HepG2 (cell line): ENCODE measurements at regions not wholly inside any gene's neighbourhood (a gene's known extent, or its start where the extent isn't known, plus 50 kb on each side); places are given as distances from the start of the nearest gene placed in this dataset.

Experiments used
- ATAC-seq: fragments of 200-7000 bp; cut with Tn5 transposase; 3 replicates; pipeline ENCODE4 v1.9.1; 2020; ENCODE audit warnings: mild to moderate bottlenecking, moderate library complexity
- BruUV-seq: library from RNA; stranded (reverse); fragments of 400-500 nt; replicated peaks from 2 replicates; lab custom pipeline; 2021; lab: Mats Ljungman, UMichigan
- CTCF ChIA-PET: fragments of 300-600 bp; formaldehyde crosslinking; extraction: SDS; loops from one replicate; lab custom pipeline; 2021; ENCODE audit warnings: low total read pairs, inconsistent platforms, low intra/inter-chr PET ratio; lab: Yijun Ruan, JAX
- POLR2A ChIA-PET: fragments of 350-600 bp; sonication (Branson Sonifier 250); formaldehyde crosslinking; loops from one replicate; lab custom pipeline; 2020; ENCODE audit warnings: antibody characterized with exemption, inconsistent platforms; lab: Yijun Ruan, JAX
- DNase-seq: peaks from one replicate; pipeline ENCODE4 v3.0.0-alpha.2; 2015; ENCODE audit warnings: low spot score
- FAIRE-seq: peaks from 3 replicates; lab custom pipeline; 2011; peaks lifted over from hg19 to GRCh38; lab: Jason Lieb, UNC
- H2AFZ ChIP-seq: one replicate; pipeline ENCODE4 v1.6.1; 2011; ENCODE audit warnings: low read length, inconsistent platforms
- H3K27ac ChIP-seq: fragments of 300-600 bp; 3 replicates; pipeline ENCODE4 v1.8.0; 2011; ENCODE audit warnings: mixed run types, mild to moderate bottlenecking, mixed read lengths, low read length, inconsistent platforms; ENCODE audit not compliant: insufficient read depth; ENCODE audit errors: extremely low read length
- H3K27me3 ChIP-seq, 2 experiments: fragments of 200-600 bp in 1 of 2; 2 replicates in 1 of 2; 3 replicates in 1 of 2; pipeline versions ENCODE4 v1.6.0 to v1.8.0; 2011; ENCODE audit warnings: low read length in 2 of 2, mild to moderate bottlenecking in 2 of 2, moderate library complexity in 2 of 2, inconsistent platforms in 1 of 2; ENCODE audit not compliant: insufficient read depth in 2 of 2, control insufficient read depth in 1 of 2
- H3K36me3 ChIP-seq, 2 experiments: fragments of 200-600 bp in 1 of 2; replicated peaks in 1 of 2; 2 replicates in 1 of 2; 3 replicates in 1 of 2; pipeline versions ENCODE4 v1.5.1 to v1.8.0; 2011; ENCODE audit warnings: low read length in 2 of 2, inconsistent platforms in 1 of 2; ENCODE audit not compliant: insufficient read depth in 2 of 2, control insufficient read depth in 1 of 2
- H3K4me1 ChIP-seq: 2 replicates; pipeline ENCODE4 v1.5.1; 2012; ENCODE audit warnings: low read length, inconsistent platforms; ENCODE audit not compliant: insufficient read depth
- H3K4me2 ChIP-seq: 2 replicates; pipeline ENCODE4 v1.6.0; 2011; ENCODE audit warnings: low read depth, low read length, inconsistent platforms
- H3K4me3 ChIP-seq, 3 experiments: fragments of 200-600 bp in 1 of 3; sonication (generic), shearing (Covaris generic) in 1 of 3; replicated peaks in 1 of 3; 2 replicates each; pipeline ENCODE4 v1.5.1; 2011 to 2016; ENCODE audit warnings: low read length in 3 of 3, inconsistent platforms in 2 of 3, low read depth in 2 of 3, mild to moderate bottlenecking in 2 of 3, control low read depth in 1 of 3, mixed read lengths in 1 of 3; ENCODE audit not compliant: insufficient read depth in 1 of 3
- H3K79me2 ChIP-seq: one replicate; pipeline ENCODE4 v1.6.1; 2011; ENCODE audit warnings: low read length, inconsistent platforms; ENCODE audit not compliant: insufficient read depth
- H3K9ac ChIP-seq: 2 replicates; pipeline ENCODE4 v1.6.0; 2011; ENCODE audit warnings: mild to moderate bottlenecking, low read depth, low read length, inconsistent platforms; ENCODE audit not compliant: insufficient read depth
- H3K9me3 ChIP-seq: 2 replicates; pipeline ENCODE4 v1.5.1; 2012; ENCODE audit warnings: mild to moderate bottlenecking, low read length
- H4K20me1 ChIP-seq: 2 replicates; pipeline ENCODE4 v1.6.0; 2011; ENCODE audit warnings: inconsistent platforms, mild to moderate bottlenecking, low read length, moderate library complexity; ENCODE audit not compliant: insufficient read depth
- AGO1 ChIP-seq: fragments of 200-400 bp; formaldehyde crosslinking; IDR thresholded peaks from 2 replicates; pipeline ENCODE4 v1.6.1; 2017; ENCODE audit warnings: mild to moderate bottlenecking, low read depth, low read length, moderate library complexity; ENCODE audit not compliant: poor library complexity, severe bottlenecking
- AKAP8 ChIP-seq: sonication (generic); formaldehyde crosslinking; IDR thresholded peaks from 2 replicates; pipeline ENCODE4 v1.5.1; 2020; ENCODE audit warnings: mild to moderate bottlenecking, missing genetic modification reagents
- ETV5 ChIP-seq: IDR thresholded peaks from 2 replicates; pipeline ENCODE4 v1.6.1; 2018; ENCODE audit warnings: missing biosample characterization, missing genetic modification reagents, inconsistent platforms, borderline replicate concordance
- FOXK1 ChIP-seq: sonication (generic); formaldehyde crosslinking; IDR thresholded peaks from 2 replicates; pipeline ENCODE4 v1.4.0; 2020; ENCODE audit warnings: low read depth, missing genetic modification reagents, borderline replicate concordance
- HNRNPLL ChIP-seq: fragments of 200-400 bp; formaldehyde crosslinking; IDR thresholded peaks from 2 replicates; pipeline ENCODE4 v1.6.1; 2017; ENCODE audit warnings: mild to moderate bottlenecking, low read depth, low read length; ENCODE audit not compliant: poor library complexity, severe bottlenecking
- JARID2 ChIP-seq: sonication (generic); formaldehyde crosslinking; IDR thresholded peaks from 2 replicates; pipeline ENCODE4 v1.8.1; 2023; ENCODE audit warnings: missing genetic modification reagents, inconsistent platforms; ENCODE audit not compliant: insufficient replicate concordance
- PPARG ChIP-seq: conservative IDR thresholded peaks from 2 replicates; pipeline ENCODE4 v1.6.1; 2016; ENCODE audit warnings: missing biosample characterization, missing genetic modification reagents
- RFXAP ChIP-seq: sonication (generic); formaldehyde crosslinking; IDR thresholded peaks from 2 replicates; pipeline ENCODE4 v1.4.0; 2020; ENCODE audit warnings: missing genetic modification reagents, borderline replicate concordance
- SMAD1 ChIP-seq: sonication (generic); formaldehyde crosslinking; IDR thresholded peaks from 2 replicates; pipeline ENCODE4 v1.4.0; 2020; ENCODE audit warnings: missing genetic modification reagents, low read depth, mild to moderate bottlenecking, borderline replicate concordance
- ZC3H4 ChIP-seq: sonication (generic); formaldehyde crosslinking; IDR thresholded peaks from 2 replicates; pipeline ENCODE4 v1.4.0; 2020; ENCODE audit warnings: missing genetic modification reagents, borderline replicate concordance
- ZMYM3 ChIP-seq: sonication (generic); formaldehyde crosslinking; IDR thresholded peaks from 2 replicates; pipeline ENCODE4 v1.5.1; 2020; ENCODE audit warnings: mild to moderate bottlenecking, missing genetic modification reagents
- ZNF30 ChIP-seq: sonication (generic); formaldehyde crosslinking; IDR thresholded peaks from 2 replicates; pipeline ENCODE4 v1.5.0; 2020; ENCODE audit warnings: mild to moderate bottlenecking, missing genetic modification reagents
- ZNF430 ChIP-seq: sonication (generic); formaldehyde crosslinking; IDR thresholded peaks from 2 replicates; pipeline ENCODE4 v1.9.0; 2021; ENCODE audit warnings: mild to moderate bottlenecking, missing genetic modification reagents
- ZNF432 ChIP-seq: sonication (generic); formaldehyde crosslinking; IDR thresholded peaks from 2 replicates; pipeline ENCODE4 v1.5.0; 2020; ENCODE audit warnings: missing genetic modification reagents, mild to moderate bottlenecking, borderline replicate concordance
- ZNF543 ChIP-seq: sonication (generic); formaldehyde crosslinking; IDR thresholded peaks from 2 replicates; pipeline ENCODE4 v1.4.0; 2020; ENCODE audit warnings: mild to moderate bottlenecking, missing genetic modification reagents
- WGBS: methylation state at CpG from one replicate; pipeline ENCODE4 v1.1.6; 2017; ENCODE audit warnings: low lambda C conversion rate; 5-methylcytosine and 5-hydroxymethylcytosine counted together
- in situ Hi-C: cut with HindIII; loops from 2 replicates; pipeline ENCODE4 v1.10.0; 2017; ENCODE audit warnings: low pct_unique_long_range_greater_than_20kb; ENCODE audit not compliant: extremely low pct_ligation_motif_present
- intact Hi-C: fragments of 100-400 bp; cut with micrococcal nuclease; formaldehyde crosslinking; loops from one replicate; pipeline ENCODE4 v1.10.0; 2022; ENCODE audit not compliant: unreplicated experiment
- TF ChIP-seq, protein P1 (sequence below): sonication (generic); formaldehyde crosslinking; IDR thresholded peaks from 2 replicates; pipeline ENCODE4 v1.4.0; 2020; ENCODE audit warnings: missing genetic modification reagents, borderline replicate concordance
- TF ChIP-seq, protein P2 (sequence below): sonication (generic); formaldehyde crosslinking; IDR thresholded peaks from 2 replicates; pipeline ENCODE4 v1.4.0; 2020; ENCODE audit warnings: missing genetic modification reagents

DNA sequence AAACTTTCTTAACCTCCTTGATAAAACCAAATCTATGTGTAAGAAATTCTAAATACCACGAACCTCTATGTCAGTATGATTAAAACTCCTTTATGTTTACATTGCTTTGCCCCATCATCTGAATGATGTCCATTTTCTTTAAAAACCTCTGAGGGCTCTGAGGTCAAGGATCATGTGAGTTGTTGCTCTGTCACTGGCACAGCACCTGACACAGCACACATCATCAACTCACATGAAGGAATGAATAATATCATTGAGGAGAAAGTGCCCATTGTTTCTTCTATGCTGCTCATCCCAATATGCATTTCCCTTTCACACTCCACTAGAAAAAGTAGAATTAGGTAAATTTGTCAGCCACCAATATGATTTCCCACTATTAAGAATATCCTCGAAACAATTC, 1178.7 kb upstream of the NRXN1 start:
- Histone ChIP-seq H3K27me3 (no peaks in the 10 kb centered on the region), H3K36me3 (no peaks in the 10 kb centered on the region), H3K4me2 (no peak overlapping the region), H4K20me1 (no peaks in the 10 kb centered on the region), H3K27ac (no peak overlapping the region), H3K4me1 (no peaks in the 10 kb centered on the region), H3K9ac (no peak overlapping the region), H3K9me3 (peaks cover 63% of the 10 kb centered on the region), H3K4me3 (no peak overlapping the region), H2AFZ (no peak overlapping the region), H3K79me2 (no peaks in the 10 kb centered on the region)
- no peak for TF ChIP-seq HNRNPLL
- TF ChIP-seq ZNF543, result no peak
- no peak for TF ChIP-seq ZC3H4 (CRISPR knock-in tag)
- TF ChIP-seq, protein P1, sequence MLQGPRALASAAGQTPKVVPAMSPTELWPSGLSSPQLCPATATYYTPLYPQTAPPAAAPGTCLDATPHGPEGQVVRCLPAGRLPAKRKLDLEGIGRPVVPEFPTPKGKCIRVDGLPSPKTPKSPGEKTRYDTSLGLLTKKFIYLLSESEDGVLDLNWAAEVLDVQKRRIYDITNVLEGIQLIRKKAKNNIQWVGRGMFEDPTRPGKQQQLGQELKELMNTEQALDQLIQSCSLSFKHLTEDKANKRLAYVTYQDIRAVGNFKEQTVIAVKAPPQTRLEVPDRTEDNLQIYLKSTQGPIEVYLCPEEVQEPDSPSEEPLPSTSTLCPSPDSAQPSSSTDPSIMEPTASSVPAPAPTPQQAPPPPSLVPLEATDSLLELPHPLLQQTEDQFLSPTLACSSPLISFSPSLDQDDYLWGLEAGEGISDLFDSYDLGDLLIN (CRISPR knock-in tag), result no peak
- TF ChIP-seq RFXAP (CRISPR knock-in tag), result no peak
- no peak for TF ChIP-seq FOXK1 (CRISPR knock-in tag)
- TF ChIP-seq ZMYM3 (CRISPR knock-in tag), result no peak
- TF ChIP-seq AKAP8, result no peak
- TF ChIP-seq PPARG (CRISPR knock-in tag), result no peak
- no peak for TF ChIP-seq SMAD1 (CRISPR knock-in tag)
- TF ChIP-seq ZNF30 (CRISPR knock-in tag), result no peak
- no peak for TF ChIP-seq ETV5
- TF ChIP-seq, protein P2, sequence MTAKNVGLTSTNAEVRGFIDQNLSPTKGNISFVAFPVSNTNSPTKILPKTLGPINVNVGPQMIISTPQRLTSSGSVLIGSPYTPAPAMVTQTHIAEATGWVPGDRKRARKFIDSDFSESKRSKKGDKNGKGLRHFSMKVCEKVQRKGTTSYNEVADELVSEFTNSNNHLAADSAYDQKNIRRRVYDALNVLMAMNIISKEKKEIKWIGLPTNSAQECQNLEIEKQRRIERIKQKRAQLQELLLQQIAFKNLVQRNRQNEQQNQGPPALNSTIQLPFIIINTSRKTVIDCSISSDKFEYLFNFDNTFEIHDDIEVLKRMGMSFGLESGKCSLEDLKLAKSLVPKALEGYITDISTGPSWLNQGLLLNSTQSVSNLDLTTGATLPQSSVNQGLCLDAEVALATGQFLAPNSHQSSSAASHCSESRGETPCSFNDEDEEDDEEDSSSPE (CRISPR knock-in tag), result no peak
- TF ChIP-seq ZNF432 (CRISPR knock-in tag), result no peak
- TF ChIP-seq ZNF430 (CRISPR knock-in tag), result no peak
- no peak for TF ChIP-seq JARID2
- no peak for TF ChIP-seq AGO1
- intact Hi-C loops, result no loop called here
- DNase-seq, result no peak
- ChIA-PET CTCF (no interaction called here), POLR2A (no interaction called here)
- no peak for ATAC-seq
- no TSS peak for BruUV-seq
- WGBS, result 2% methylated on average over 2 of the region's 2 CpGs
- in situ Hi-C loops, result no loop called here
- no peak for FAIRE-seq
